ENCODE measurements at regions not wholly inside any gene's neighbourhood (a gene's known extent, or its start where the extent isn't known, plus 50 kb on each side); places are given as distances from the start of the nearest gene placed in this dataset.

DNA sequence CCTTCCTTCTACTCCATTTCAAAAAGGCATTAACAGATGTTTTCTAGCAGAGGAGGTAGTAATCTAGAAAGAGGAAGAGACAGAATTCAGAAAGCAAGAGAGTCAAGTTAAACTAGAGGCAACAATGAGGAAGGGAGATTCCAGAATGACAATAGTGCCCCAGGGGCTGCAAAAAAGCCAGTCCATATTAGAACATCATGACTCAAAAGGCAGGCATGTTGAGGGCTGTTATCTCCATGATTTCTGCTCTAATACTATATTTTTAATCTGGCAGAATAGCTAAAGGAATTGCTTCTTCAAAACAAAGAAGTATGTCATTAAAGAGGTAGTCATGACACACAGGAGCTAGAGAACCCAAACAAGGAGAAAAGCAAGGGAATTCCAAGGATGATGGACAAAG, 599.6 kb downstream of the INHBA start:
- no peak for DNase-seq
- Histone ChIP-seq H3K27me3 (no peaks in the 10 kb centered on the region), H3K4me1 (replicated peaks in 1 of 2) (no peaks in the 10 kb centered on the region), H3K9me3 (replicated peaks in 1 of 3) (no peaks in the 10 kb centered on the region), H3K4me3 (no peak overlapping the region), H3K36me3 (replicated peaks in 1 of 2) (no peaks in the 10 kb centered on the region), H3K27ac (no peak overlapping the region)
- intact Hi-C loops (cut with DNase I), result no loop called here
- TF ChIP-seq POLR2A (IDR thresholded peaks at IDR 0.05), result no peak
- TF ChIP-seq, protein P1, sequence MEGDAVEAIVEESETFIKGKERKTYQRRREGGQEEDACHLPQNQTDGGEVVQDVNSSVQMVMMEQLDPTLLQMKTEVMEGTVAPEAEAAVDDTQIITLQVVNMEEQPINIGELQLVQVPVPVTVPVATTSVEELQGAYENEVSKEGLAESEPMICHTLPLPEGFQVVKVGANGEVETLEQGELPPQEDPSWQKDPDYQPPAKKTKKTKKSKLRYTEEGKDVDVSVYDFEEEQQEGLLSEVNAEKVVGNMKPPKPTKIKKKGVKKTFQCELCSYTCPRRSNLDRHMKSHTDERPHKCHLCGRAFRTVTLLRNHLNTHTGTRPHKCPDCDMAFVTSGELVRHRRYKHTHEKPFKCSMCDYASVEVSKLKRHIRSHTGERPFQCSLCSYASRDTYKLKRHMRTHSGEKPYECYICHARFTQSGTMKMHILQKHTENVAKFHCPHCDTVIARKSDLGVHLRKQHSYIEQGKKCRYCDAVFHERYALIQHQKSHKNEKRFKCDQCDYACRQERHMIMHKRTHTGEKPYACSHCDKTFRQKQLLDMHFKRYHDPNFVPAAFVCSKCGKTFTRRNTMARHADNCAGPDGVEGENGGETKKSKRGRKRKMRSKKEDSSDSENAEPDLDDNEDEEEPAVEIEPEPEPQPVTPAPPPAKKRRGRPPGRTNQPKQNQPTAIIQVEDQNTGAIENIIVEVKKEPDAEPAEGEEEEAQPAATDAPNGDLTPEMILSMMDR (IDR thresholded peaks at IDR 0.05), result no peak

DNA sequence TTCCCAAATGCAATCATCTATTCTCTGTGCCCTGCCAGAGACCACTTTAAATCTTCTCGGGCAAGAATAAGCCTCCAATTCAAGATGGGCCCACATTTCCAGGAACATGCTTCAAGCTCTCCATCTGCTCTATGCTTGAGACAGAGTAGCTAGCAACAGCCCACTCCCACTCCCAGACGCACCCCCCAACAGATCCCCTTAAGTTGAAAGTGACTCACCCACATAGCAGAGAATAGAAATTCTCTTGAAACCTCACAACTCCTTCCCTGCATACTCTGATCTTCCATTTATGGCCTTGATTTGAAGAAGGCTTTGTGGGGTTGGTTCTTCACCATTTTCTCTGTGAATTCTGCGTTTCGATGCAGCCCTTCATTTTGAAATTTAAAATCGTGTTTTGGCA, 604.0 kb downstream of the INHBA start:
- H3K36me3 ChIP-seq (replicated peaks in 1 of 2), result no peaks in the 10 kb centered on the region
- no peaks in the 10 kb centered on the region for H3K27me3 ChIP-seq
- WGBS, 4 donors, result 81 to 93% (median 86%) methylated on average over 5 of the region's 5 CpGs
- TF ChIP-seq, protein P1 (IDR thresholded peaks at IDR 0.05), result no peak
- TF ChIP-seq POLR2A (IDR thresholded peaks at IDR 0.05), result no peak
- no peak overlapping the region for H3K4me3 ChIP-seq
- intact Hi-C loops (cut with DNase I), result no loop called here
- DNase-seq, result no peak
- no peaks in the 10 kb centered on the region for H3K4me1 ChIP-seq (replicated peaks in 1 of 2)
- no peak overlapping the region for H3K27ac ChIP-seq
- no peaks in the 10 kb centered on the region for H3K9me3 ChIP-seq (replicated peaks in 1 of 3)

DNA sequence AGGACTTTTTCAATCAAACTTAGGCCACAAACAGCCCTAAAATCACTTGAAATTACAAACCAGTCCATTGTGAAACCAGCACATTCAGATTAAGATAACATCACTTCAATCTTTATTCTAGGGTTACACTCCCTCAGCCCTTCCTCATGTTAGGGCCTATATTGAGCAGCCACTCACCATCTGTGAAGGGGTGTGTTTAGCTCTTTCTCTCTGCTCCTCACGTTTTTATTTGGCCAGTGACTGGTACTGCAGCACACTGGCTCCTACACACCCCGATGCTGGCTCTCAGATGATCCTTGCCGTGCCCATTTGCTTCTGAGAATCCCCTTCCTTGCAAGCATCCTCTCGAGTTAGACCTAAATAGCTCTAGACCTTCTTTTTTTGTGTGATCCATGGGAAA, 604.5 kb downstream of the INHBA start:
- DNase-seq, result no peak
- H3K9me3 ChIP-seq (replicated peaks in 1 of 3), result no peaks in the 10 kb centered on the region
- H3K36me3 ChIP-seq (replicated peaks in 1 of 2), result no peaks in the 10 kb centered on the region
- WGBS, 4 donors, result 65 to 74% (median 68%) methylated on average over 4 of the region's 4 CpGs
- no peak overlapping the region for H3K4me3 ChIP-seq
- no peaks in the 10 kb centered on the region for H3K4me1 ChIP-seq (replicated peaks in 1 of 2)
- intact Hi-C loops (cut with DNase I), result no loop called here
- no peaks in the 10 kb centered on the region for H3K27me3 ChIP-seq
- H3K27ac ChIP-seq, result no peak overlapping the region
- TF ChIP-seq, protein P1 (IDR thresholded peaks at IDR 0.05), result no peak
- TF ChIP-seq POLR2A (IDR thresholded peaks at IDR 0.05), result no peak

DNA sequence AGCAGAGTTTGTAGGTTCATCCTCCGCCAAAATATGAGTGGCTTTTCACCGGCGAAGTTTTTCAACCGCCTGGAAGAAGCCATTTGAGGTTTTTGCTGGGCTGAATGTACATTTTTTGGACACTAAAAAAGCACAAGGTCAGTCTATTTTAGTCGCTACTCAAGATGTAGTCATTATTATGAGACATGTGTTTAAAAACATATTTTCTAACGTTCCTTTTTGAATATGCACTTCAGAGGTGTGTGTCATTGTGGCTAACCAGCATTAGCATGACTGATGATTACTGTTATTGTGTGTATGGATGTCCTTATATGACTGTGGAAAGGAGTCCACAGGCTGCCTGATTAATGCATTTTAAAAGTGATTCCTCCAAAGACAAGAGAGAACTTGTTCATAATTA, 605.4 kb downstream of the INHBA start:
- TF ChIP-seq, protein P1 (IDR thresholded peaks at IDR 0.05), result no peak
- TF ChIP-seq POLR2A (IDR thresholded peaks at IDR 0.05), result no peak
- Histone ChIP-seq H3K4me1 (replicated peaks in 1 of 2) (no peaks in the 10 kb centered on the region), H3K4me3 (no peak overlapping the region), H3K36me3 (replicated peaks in 1 of 2) (no peaks in the 10 kb centered on the region), H3K27me3 (no peaks in the 10 kb centered on the region), H3K9me3 (replicated peaks in 1 of 3) (no peaks in the 10 kb centered on the region), H3K27ac (no peak overlapping the region)
- intact Hi-C loops (cut with DNase I), result no loop called here
- no peak for DNase-seq
- 78 to 79% (median 79%) methylated on average over 6 of the region's 6 CpGs for WGBS, 4 donors
